H9 (cell line): ENCODE measurements at regions not wholly inside any gene's neighbourhood (a gene's known extent, or its start where the extent isn't known, plus 50 kb on each side); places are given as distances from the start of the nearest gene placed in this dataset.

Experiments used
- DNase-seq: peaks from one replicate; pipeline ENCODE4 v3.0.0-alpha.2; 2017
- H2AFZ ChIP-seq: one replicate; pipeline ENCODE4 v1.6.1; 2013; ENCODE audit warnings: mild to moderate bottlenecking, low read length, control low read depth, moderate library complexity
- H2AK5ac ChIP-seq: 2 replicates; pipeline ENCODE4 v1.6.1; 2013; ENCODE audit warnings: low read length, control low read depth, mixed read lengths; ENCODE audit not compliant: insufficient read length
- H2BK120ac ChIP-seq: one replicate; pipeline ENCODE4 v1.6.1; 2013; ENCODE audit warnings: low read depth, mild to moderate bottlenecking, low read length, control low read depth, inconsistent platforms; ENCODE audit not compliant: poor library complexity, severe bottlenecking
- H2BK12ac ChIP-seq: 2 replicates; pipeline ENCODE4 v1.6.1; 2013; ENCODE audit warnings: low read length, control low read depth, mixed read lengths, low read depth; ENCODE audit not compliant: insufficient read length
- H2BK15ac ChIP-seq: 2 replicates; pipeline ENCODE4 v1.6.1; 2013; ENCODE audit warnings: low read depth, low read length, control low read depth
- H2BK20ac ChIP-seq: one replicate; pipeline ENCODE4 v1.6.1; 2013; ENCODE audit warnings: low read depth, mild to moderate bottlenecking, low read length, control low read depth, inconsistent platforms; ENCODE audit not compliant: poor library complexity, severe bottlenecking
- H2BK5ac ChIP-seq: 2 replicates; pipeline ENCODE4 v1.6.1; 2013; ENCODE audit warnings: low read length, control low read depth, mixed read lengths; ENCODE audit not compliant: insufficient read length
- H3K14ac ChIP-seq: 2 replicates; pipeline ENCODE4 v1.6.1; 2013; ENCODE audit warnings: low read length, control low read depth; ENCODE audit not compliant: insufficient read depth
- H3K18ac ChIP-seq: 2 replicates; pipeline ENCODE4 v1.6.1; 2013; ENCODE audit warnings: low read depth, mild to moderate bottlenecking, mixed read lengths, low read length, control low read depth; ENCODE audit not compliant: insufficient read length
- H3K23ac ChIP-seq: 2 replicates; pipeline ENCODE4 v1.6.1; 2013; ENCODE audit warnings: low read length, control low read depth, mixed read lengths, low read depth; ENCODE audit not compliant: insufficient read length
- H3K23me2 ChIP-seq: 2 replicates; pipeline ENCODE4 v1.6.1; 2013; ENCODE audit warnings: low read depth, mild to moderate bottlenecking, mixed read lengths, low read length, control low read depth; ENCODE audit not compliant: insufficient read length, poor library complexity, severe bottlenecking
- H3K27ac ChIP-seq: 2 replicates; pipeline ENCODE4 v1.5.1; 2013; ENCODE audit warnings: low read length, control low read depth, mixed read lengths, low read depth; ENCODE audit not compliant: insufficient read length
- H3K27me3 ChIP-seq: 2 replicates; pipeline ENCODE4 v1.6.1; 2013; ENCODE audit warnings: low read length, control low read depth, inconsistent platforms; ENCODE audit not compliant: insufficient read depth
- H3K4ac ChIP-seq: 2 replicates; pipeline ENCODE4 v1.6.1; 2013; ENCODE audit warnings: low read depth, mild to moderate bottlenecking, control low read depth, inconsistent platforms, low read length, moderate library complexity
- H3K4me1 ChIP-seq: 2 replicates; pipeline ENCODE4 v1.6.1; 2013; ENCODE audit warnings: low read length, control low read depth, inconsistent platforms; ENCODE audit not compliant: insufficient read depth
- H3K4me2 ChIP-seq: 2 replicates; pipeline ENCODE4 v1.6.1; 2013; ENCODE audit warnings: low read length, control low read depth, mixed read lengths; ENCODE audit not compliant: insufficient read length, insufficient read depth
- H3K56ac ChIP-seq: 2 replicates; pipeline ENCODE4 v1.6.1; 2013; ENCODE audit warnings: low read depth, mild to moderate bottlenecking, mixed read lengths, low read length, control low read depth; ENCODE audit not compliant: insufficient read length
- H3K79me1 ChIP-seq: 2 replicates; pipeline ENCODE4 v1.6.1; 2013; ENCODE audit warnings: low read depth, mild to moderate bottlenecking, moderate library complexity, low read length, control low read depth, inconsistent platforms; ENCODE audit not compliant: insufficient read depth, poor library complexity, severe bottlenecking
- H3K79me2 ChIP-seq: 2 replicates; pipeline ENCODE4 v1.6.1; 2013; ENCODE audit warnings: low read length, control low read depth, inconsistent platforms; ENCODE audit not compliant: insufficient read depth
- H3K9ac ChIP-seq: 2 replicates; pipeline ENCODE4 v1.6.1; 2013; ENCODE audit warnings: low read length, control low read depth, mixed read lengths; ENCODE audit not compliant: insufficient read length; ENCODE audit errors: extremely low read depth
- H3K9me3 ChIP-seq: one replicate; pipeline ENCODE4 v1.6.1; 2013; ENCODE audit warnings: low read depth, low read length, inconsistent platforms; ENCODE audit not compliant: control insufficient read depth
- H3T11ph ChIP-seq: one replicate; pipeline ENCODE4 v1.6.1; 2013; ENCODE audit warnings: mild to moderate bottlenecking, low read length, control low read depth, inconsistent platforms
- H4K20me1 ChIP-seq: one replicate; pipeline ENCODE4 v1.6.1; 2013; ENCODE audit not compliant: control insufficient read depth, insufficient read length, insufficient read depth
- H4K5ac ChIP-seq: 2 replicates; pipeline ENCODE4 v1.6.1; 2013; ENCODE audit warnings: low read depth, mild to moderate bottlenecking, mixed read lengths, low read length, control low read depth; ENCODE audit not compliant: insufficient read length
- H4K8ac ChIP-seq: replicated peaks from 2 replicates; pipeline ENCODE4 v1.6.1; 2013; ENCODE audit warnings: low read length, control low read depth, mixed read lengths, low read depth; ENCODE audit not compliant: insufficient read length
- H4K91ac ChIP-seq: 2 replicates; pipeline ENCODE4 v1.6.1; 2013; ENCODE audit warnings: low read depth, mild to moderate bottlenecking, moderate library complexity, mixed read lengths, low read length, control low read depth; ENCODE audit not compliant: insufficient read length
- H3K27ac Mint-ChIP-seq, 3 experiments: 2 replicates in 2 of 3; 3 replicates in 1 of 3; pipeline ENCODE4 v1.8.0; 2020 to 2021; ENCODE audit warnings: mixed read lengths in 3 of 3, mild to moderate bottlenecking in 1 of 3, moderate library complexity in 1 of 3
- H3K27me3 Mint-ChIP-seq: 2 replicates; pipeline ENCODE4 v1.8.0; 2021; ENCODE audit warnings: low read depth, mild to moderate bottlenecking, moderate library complexity, mixed read lengths
- H3K36me3 Mint-ChIP-seq, 3 experiments: 2 replicates in 2 of 3; 3 replicates in 1 of 3; pipeline ENCODE4 v1.8.0; 2020 to 2021; ENCODE audit warnings: low read depth in 3 of 3, mixed read lengths in 3 of 3; ENCODE audit not compliant: insufficient read depth in 1 of 3
- H3K4me1 Mint-ChIP-seq, 2 experiments: 2 replicates each; pipeline ENCODE4 v1.8.0; 2020; ENCODE audit warnings: mixed read lengths in 2 of 2
- H3K4me3 Mint-ChIP-seq, 2 experiments: 2 replicates in 1 of 2; 3 replicates in 1 of 2; pipeline ENCODE4 v1.8.0; 2020 to 2021; ENCODE audit warnings: mild to moderate bottlenecking in 2 of 2, mixed read lengths in 2 of 2, moderate library complexity in 1 of 2
- H3K9me3 Mint-ChIP-seq, 2 experiments: 2 replicates in 1 of 2; 3 replicates in 1 of 2; pipeline ENCODE4 v1.8.0; 2020; ENCODE audit warnings: mild to moderate bottlenecking in 2 of 2, mixed read lengths in 2 of 2, moderate library complexity in 1 of 2
- WGBS: extraction: QIAGEN DNeasy Blood & Tissue Kit; methylation state at CpG from one replicate; pipeline ENCODE4 v1.1.7; 2013; ENCODE audit warnings: missing lambda C conversion rate, low lambda C conversion rate, mixed read lengths; ENCODE audit not compliant: insufficient read length; ENCODE audit errors: extremely low coverage; 5-methylcytosine and 5-hydroxymethylcytosine counted together
- TF ChIP-seq, protein P1 (sequence below): fragments of 200-600 bp; sonication (generic); conservative IDR thresholded peaks from 3 replicates; pipeline ENCODE4 v1.8.0; 2021; ENCODE audit warnings: antibody characterized with exemption, mild to moderate bottlenecking

DNA sequence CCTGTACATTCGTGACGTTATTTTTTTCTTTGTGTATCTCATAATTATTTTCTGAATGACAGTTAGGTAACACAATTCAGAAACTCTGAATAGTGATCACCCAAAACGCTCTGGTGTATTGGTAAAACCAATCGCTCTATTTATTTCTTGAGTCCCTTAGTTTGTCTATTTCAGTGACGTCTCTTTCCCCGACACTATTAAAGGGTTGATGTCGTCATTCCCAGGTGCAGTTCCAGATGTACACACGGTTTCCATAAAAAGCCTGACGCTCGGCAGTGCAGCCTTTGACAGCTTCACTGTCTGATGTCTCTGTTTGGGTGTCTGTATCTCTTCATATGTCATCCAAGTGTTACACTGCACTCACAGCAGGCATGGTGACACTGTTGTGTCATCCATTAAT, 701.4 kb downstream of the TMEM121 start:
- Histone ChIP-seq H3K14ac (no peak overlapping the region), H3K23me2 (no peaks in the 10 kb centered on the region), H3K27ac (no peak overlapping the region), H2BK20ac (no peak overlapping the region), H4K8ac (no peak overlapping the region), H3K4me2 (no peak overlapping the region), H4K20me1 (no peaks in the 10 kb centered on the region), H3K9me3 (peaks cover 83% of the 10 kb centered on the region), H3K4ac (no peak overlapping the region), H3T11ph (no peak overlapping the region), H3K9ac (no peak overlapping the region), H2BK15ac (no peak overlapping the region), H3K79me1 (no peaks in the 10 kb centered on the region), H3K18ac (no peak overlapping the region), H3K4me1 (no peaks in the 10 kb centered on the region), H2BK12ac (no peak overlapping the region), H2AK5ac (no peak overlapping the region), H3K23ac (no peak overlapping the region), H2BK5ac (no peak overlapping the region), H3K27me3 (no peaks in the 10 kb centered on the region), H4K5ac (no peak overlapping the region), H3K56ac (no peak overlapping the region), H3K79me2 (no peaks in the 10 kb centered on the region), H2BK120ac (no peak overlapping the region), H2AFZ (no peak overlapping the region), H4K91ac (no peak overlapping the region)
- H3K4me1 Mint-ChIP-seq: no peaks in the 10 kb centered on the region
- no CpG with 5 or more reads among the region's 10 CpGs for WGBS
- H3K27ac Mint-ChIP-seq: no peak overlapping the region
- TF ChIP-seq, protein P1, sequence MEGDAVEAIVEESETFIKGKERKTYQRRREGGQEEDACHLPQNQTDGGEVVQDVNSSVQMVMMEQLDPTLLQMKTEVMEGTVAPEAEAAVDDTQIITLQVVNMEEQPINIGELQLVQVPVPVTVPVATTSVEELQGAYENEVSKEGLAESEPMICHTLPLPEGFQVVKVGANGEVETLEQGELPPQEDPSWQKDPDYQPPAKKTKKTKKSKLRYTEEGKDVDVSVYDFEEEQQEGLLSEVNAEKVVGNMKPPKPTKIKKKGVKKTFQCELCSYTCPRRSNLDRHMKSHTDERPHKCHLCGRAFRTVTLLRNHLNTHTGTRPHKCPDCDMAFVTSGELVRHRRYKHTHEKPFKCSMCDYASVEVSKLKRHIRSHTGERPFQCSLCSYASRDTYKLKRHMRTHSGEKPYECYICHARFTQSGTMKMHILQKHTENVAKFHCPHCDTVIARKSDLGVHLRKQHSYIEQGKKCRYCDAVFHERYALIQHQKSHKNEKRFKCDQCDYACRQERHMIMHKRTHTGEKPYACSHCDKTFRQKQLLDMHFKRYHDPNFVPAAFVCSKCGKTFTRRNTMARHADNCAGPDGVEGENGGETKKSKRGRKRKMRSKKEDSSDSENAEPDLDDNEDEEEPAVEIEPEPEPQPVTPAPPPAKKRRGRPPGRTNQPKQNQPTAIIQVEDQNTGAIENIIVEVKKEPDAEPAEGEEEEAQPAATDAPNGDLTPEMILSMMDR: no peak
- peaks cover 89 to 90% of the 10 kb centered on the region in 2 experiments for H3K9me3 Mint-ChIP-seq
- H3K36me3 Mint-ChIP-seq: peaks cover 4 to 41% (median 11%) of the 10 kb centered on the region in 3 experiments
- H3K27me3 Mint-ChIP-seq: peaks cover 5% of the 10 kb centered on the region
- no peak for DNase-seq
- H3K4me3 Mint-ChIP-seq: no peak overlapping the region
